Esophagus muscularis mucosa (tissue), 4 donors: ENCODE measurements at regions not wholly inside any gene's neighbourhood (a gene's known extent, or its start where the extent isn't known, plus 50 kb on each side); places are given as distances from the start of the nearest gene placed in this dataset.
"Not testable (repeated sequence)": the region's sequence is repeated elsewhere in the genome, so short reads cannot be mapped to it uniquely, and the experiment has no call there.

Source experiments
- DNase-seq: peaks from one replicate; pipeline ENCODE4 v3.0.0-alpha.2; 2017; ENCODE audit errors: extremely low spot score
- H3K27ac ChIP-seq, 4 donors: fragments of 200-600 bp; sonication (generic); replicated peaks in 1 of 4; 1 replicate in 3 of 4; 2 replicates in 1 of 4; pipeline ENCODE4 v1.5.1; 2016 to 2019; ENCODE audit warnings: mild to moderate bottlenecking in 1 of 4
- H3K27me3 ChIP-seq, 4 donors: fragments of 200-600 bp; sonication (generic); one replicate each; pipeline versions ENCODE4 v1.5.1 to v1.6.0; 2016 to 2019
- H3K36me3 ChIP-seq, 4 donors: fragments of 200-600 bp; sonication (generic); one replicate each; pipeline ENCODE4 v1.5.1; 2016 to 2019
- H3K4me1 ChIP-seq, 4 donors: fragments of 200-600 bp; sonication (generic); one replicate each; pipeline ENCODE4 v1.5.1; 2016 to 2019
- H3K4me3 ChIP-seq, 4 donors: fragments of 200-600 bp; sonication (generic); 1 replicate in 2 of 4; 2 replicates in 2 of 4; pipeline ENCODE4 v1.5.1; 2016 to 2019; ENCODE audit warnings: mild to moderate bottlenecking in 4 of 4, moderate library complexity in 1 of 4
- H3K9me3 ChIP-seq, 4 donors: fragments of 200-600 bp; sonication (generic); 1 replicate in 3 of 4; 2 replicates in 1 of 4; pipeline ENCODE4 v1.5.1; 2016 to 2019
- EP300 ChIP-seq: sonication (generic); formaldehyde crosslinking; IDR thresholded peaks from one replicate; pipeline ENCODE4 v1.6.1; 2017; ENCODE audit warnings: antibody characterized with exemption
- POLR2A ChIP-seq: fragments of 450-650 bp; IDR thresholded peaks from one replicate; pipeline ENCODE4 v1.6.1; 2017; ENCODE audit warnings: antibody characterized with exemption, moderate library complexity, mild to moderate bottlenecking, low read depth
- POLR2AphosphoS5 ChIP-seq, 2 donors: sonication (generic); formaldehyde crosslinking; IDR thresholded peaks; one replicate each; pipeline ENCODE4 v1.6.1; 2017; ENCODE audit warnings: antibody characterized with exemption in 2 of 2
- WGBS: methylation state at CpG from one replicate; pipeline ENCODE4 v1.1.5; 2018; 5-methylcytosine and 5-hydroxymethylcytosine counted together
- intact Hi-C: fragments of 100-400 bp; cut with DNase I; formaldehyde crosslinking; loops from one replicate; pipeline ENCODE4 v1.15.1; 2023
- TF ChIP-seq, protein P1 (sequence below), 3 experiments: fragments of 200-600 bp in 2 of 3; fragments of 450-650 bp in 1 of 3; sonication (generic) in 2 of 3; IDR thresholded peaks; one replicate each; pipeline ENCODE4 v1.5.1; 2017 to 2019; ENCODE audit warnings: antibody characterized with exemption in 3 of 3, mild to moderate bottlenecking in 2 of 3, moderate library complexity in 1 of 3

GRCh38 chr1:232732344-232732910, 72.8 kb upstream of the MAP10 start:
- TF ChIP-seq POLR2A (no peak), POLR2AphosphoS5 (IDR thresholded peaks at IDR 0.05) (no peak), EP300 (no peak)
- TF ChIP-seq, protein P1, sequence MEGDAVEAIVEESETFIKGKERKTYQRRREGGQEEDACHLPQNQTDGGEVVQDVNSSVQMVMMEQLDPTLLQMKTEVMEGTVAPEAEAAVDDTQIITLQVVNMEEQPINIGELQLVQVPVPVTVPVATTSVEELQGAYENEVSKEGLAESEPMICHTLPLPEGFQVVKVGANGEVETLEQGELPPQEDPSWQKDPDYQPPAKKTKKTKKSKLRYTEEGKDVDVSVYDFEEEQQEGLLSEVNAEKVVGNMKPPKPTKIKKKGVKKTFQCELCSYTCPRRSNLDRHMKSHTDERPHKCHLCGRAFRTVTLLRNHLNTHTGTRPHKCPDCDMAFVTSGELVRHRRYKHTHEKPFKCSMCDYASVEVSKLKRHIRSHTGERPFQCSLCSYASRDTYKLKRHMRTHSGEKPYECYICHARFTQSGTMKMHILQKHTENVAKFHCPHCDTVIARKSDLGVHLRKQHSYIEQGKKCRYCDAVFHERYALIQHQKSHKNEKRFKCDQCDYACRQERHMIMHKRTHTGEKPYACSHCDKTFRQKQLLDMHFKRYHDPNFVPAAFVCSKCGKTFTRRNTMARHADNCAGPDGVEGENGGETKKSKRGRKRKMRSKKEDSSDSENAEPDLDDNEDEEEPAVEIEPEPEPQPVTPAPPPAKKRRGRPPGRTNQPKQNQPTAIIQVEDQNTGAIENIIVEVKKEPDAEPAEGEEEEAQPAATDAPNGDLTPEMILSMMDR (IDR thresholded peaks at IDR 0.05) = no peak
- intact Hi-C loops = no loop called here
- 78% methylated on average over 1 of the region's 1 CpG for WGBS
- no peak for DNase-seq
- no peaks in the 10 kb centered on the region for H3K36me3 ChIP-seq
- H3K27me3 ChIP-seq = no peaks in the 10 kb centered on the region
- peaks cover 0 to 10% (median 0%) of the 10 kb centered on the region in 4 donors for H3K4me1 ChIP-seq
- H3K4me3 ChIP-seq = no peak overlapping the region
- H3K27ac ChIP-seq = no peak overlapping the region
- H3K9me3 ChIP-seq = no peaks in the 10 kb centered on the region

GRCh38 chr1:232737917-232738316, 67.3 kb upstream of the MAP10 start:
- H3K9me3 ChIP-seq = no peaks in the 10 kb centered on the region
- H3K36me3 ChIP-seq = no peaks in the 10 kb centered on the region
- no peaks in the 10 kb centered on the region for H3K4me1 ChIP-seq
- intact Hi-C loops = no loop called here
- no peak overlapping the region for H3K4me3 ChIP-seq
- WGBS = 68% methylated on average over 2 of the region's 2 CpGs
- DNase-seq = no peak
- H3K27ac ChIP-seq = no peak overlapping the region
- H3K27me3 ChIP-seq = no peaks in the 10 kb centered on the region
- TF ChIP-seq, protein P1 (IDR thresholded peaks at IDR 0.05) = no peak
- TF ChIP-seq POLR2A = no peak
- no peak for TF ChIP-seq EP300
- TF ChIP-seq POLR2AphosphoS5 (IDR thresholded peaks at IDR 0.05) = no peak

DNA sequence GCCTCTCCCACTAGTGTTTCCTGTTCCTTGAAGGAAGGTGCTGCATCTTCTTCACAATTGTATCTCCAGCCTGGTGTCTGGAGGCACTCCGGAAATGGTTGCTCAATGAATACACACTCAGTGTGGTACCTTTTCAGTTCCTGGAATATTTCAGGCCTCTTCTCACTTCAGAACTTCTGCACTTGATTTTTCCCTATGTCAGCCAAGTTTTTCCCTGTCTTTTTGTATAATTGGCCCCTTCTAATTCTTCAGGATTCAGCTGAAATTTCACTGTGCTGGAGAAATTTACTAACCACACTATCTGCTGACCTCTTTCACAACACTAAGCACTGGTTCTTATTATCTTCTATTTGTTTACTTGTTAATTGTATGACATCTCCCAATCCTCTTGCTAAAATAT, 61.2 kb upstream of the MAP10 start:
- H3K27ac ChIP-seq = no peak overlapping the region
- 90% methylated on average over 1 of the region's 1 CpG for WGBS
- DNase-seq = no peak
- intact Hi-C loops = no loop called here
- peaks cover 0 to 19% (median 10%) of the 10 kb centered on the region in 4 donors for H3K9me3 ChIP-seq
- no peak overlapping the region for H3K4me3 ChIP-seq
- H3K36me3 ChIP-seq = no peaks in the 10 kb centered on the region
- no peaks in the 10 kb centered on the region for H3K4me1 ChIP-seq
- TF ChIP-seq, protein P1 (IDR thresholded peaks at IDR 0.05) = no peak
- TF ChIP-seq POLR2A (no peak), POLR2AphosphoS5 (IDR thresholded peaks at IDR 0.05) (no peak), EP300 (no peak)
- no peaks in the 10 kb centered on the region for H3K27me3 ChIP-seq

DNA sequence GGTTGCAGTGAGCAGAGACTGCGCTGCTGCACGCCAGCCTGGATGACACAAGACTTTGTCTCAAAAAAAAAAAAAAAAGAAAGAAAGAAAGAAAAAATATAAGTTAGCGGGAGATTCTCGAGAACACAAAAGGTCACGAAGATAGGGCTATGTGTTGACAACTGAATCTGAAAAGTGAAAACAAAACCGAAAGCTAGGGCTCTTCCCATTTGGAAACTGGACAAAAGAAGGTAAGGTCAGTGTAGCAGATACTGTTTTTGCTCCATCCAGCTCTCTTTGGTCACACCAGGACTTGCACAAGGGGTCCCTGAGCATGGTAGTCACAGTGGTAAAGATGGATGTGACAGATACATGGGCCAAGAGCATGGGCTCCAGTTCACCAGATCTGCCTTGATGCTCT, 60.4 kb upstream of the MAP10 start:
- H3K9me3 ChIP-seq = peaks cover 0 to 25% (median 17%) of the 10 kb centered on the region in 4 donors
- no peak for DNase-seq
- H3K27me3 ChIP-seq = no peaks in the 10 kb centered on the region
- no peaks in the 10 kb centered on the region for H3K4me1 ChIP-seq
- H3K4me3 ChIP-seq = no peak overlapping the region
- intact Hi-C loops = no loop called here
- H3K27ac ChIP-seq = no peak overlapping the region
- no peak for TF ChIP-seq POLR2A
- TF ChIP-seq, protein P1 (IDR thresholded peaks at IDR 0.05) = no peak
- TF ChIP-seq EP300 = no peak
- no peak for TF ChIP-seq POLR2AphosphoS5 (IDR thresholded peaks at IDR 0.05)
- WGBS = 96% methylated on average over 6 of the region's 6 CpGs
- H3K36me3 ChIP-seq = no peaks in the 10 kb centered on the region

DNA sequence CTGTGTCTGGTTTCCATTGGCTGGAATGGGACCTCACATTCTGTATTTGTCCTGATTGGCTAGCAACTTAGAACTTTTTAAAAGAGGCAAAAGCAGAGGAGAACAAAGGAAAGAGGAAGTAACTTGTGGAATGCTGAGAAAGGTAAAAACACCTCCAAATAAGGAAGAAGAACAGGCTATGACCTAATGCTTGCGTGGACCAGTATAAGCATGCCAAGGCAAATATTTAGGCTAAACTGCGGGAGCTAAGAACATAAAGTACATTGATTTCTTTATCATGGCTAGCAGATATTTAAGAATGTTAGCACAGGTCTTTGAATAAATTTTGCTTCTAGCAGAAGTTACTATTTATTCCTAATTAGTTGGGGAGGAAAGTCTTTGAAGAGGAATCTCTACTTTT, 59.5 kb upstream of the MAP10 start:
- peaks cover 0 to 27% (median 17%) of the 10 kb centered on the region in 4 donors for H3K9me3 ChIP-seq
- H3K27me3 ChIP-seq, H3K36me3 ChIP-seq, H3K4me3 ChIP-seq, DNase-seq, H3K4me1 ChIP-seq, H3K27ac ChIP-seq, intact Hi-C loops: not testable (repeated sequence)
- WGBS = 89% methylated on average over 2 of the region's 2 CpGs
